ENCODE measurements at regions not wholly inside any gene's neighbourhood (a gene's known extent, or its start where the extent isn't known, plus 50 kb on each side); places are given as distances from the start of the nearest gene placed in this dataset.

GRCh38 chr9:11928871-11929321 lies 764.3 kb upstream of the TYRP1 start:
- H3K4me3 ChIP-seq (ENCODE audit: low read length) = no peak overlapping the region
- DNase-seq (ENCODE audit: low read depth) = no peak
- TF ChIP-seq CTCF (conservative IDR thresholded peaks at IDR 0.05; ENCODE audit: low read length) = no peak

- no peak for TF ChIP-seq CTCF (conservative IDR thresholded peaks at IDR 0.05; ENCODE audit: low read length)
- DNase-seq (ENCODE audit: low read depth) = peak; percentile 25
- no peak overlapping the region for H3K4me3 ChIP-seq (ENCODE audit: low read length)
Measured at GRCh38 chr9:11931109-11931508, 762.1 kb upstream of the TYRP1 start.

GRCh38 chr9:11931751-11932150 lies 761.4 kb upstream of the TYRP1 start:
- H3K4me3 ChIP-seq (ENCODE audit: low read length) = no peak overlapping the region
- DNase-seq (ENCODE audit: low read depth) = peak; percentile 13
- no peak for TF ChIP-seq CTCF (conservative IDR thresholded peaks at IDR 0.05; ENCODE audit: low read length)

GRCh38 chr9:11933926-11934325 lies 759.3 kb upstream of the TYRP1 start:
- no peak for TF ChIP-seq CTCF (conservative IDR thresholded peaks at IDR 0.05; ENCODE audit: low read length)
- peak; percentile 87 for DNase-seq (ENCODE audit: low read depth)
- no peak overlapping the region for H3K4me3 ChIP-seq (ENCODE audit: low read length)

- DNase-seq (ENCODE audit: low read depth) = peak; percentile 54
- TF ChIP-seq CTCF (conservative IDR thresholded peaks at IDR 0.05; ENCODE audit: low read length) = no peak
- no peak overlapping the region for H3K4me3 ChIP-seq (ENCODE audit: low read length)
Measured at GRCh38 chr9:11946531-11946930, 746.7 kb upstream of the TYRP1 start.

GRCh38 chr9:11962327-11962726 lies 730.9 kb upstream of the TYRP1 start:
- H3K4me3 ChIP-seq (ENCODE audit: low read length) = no peak overlapping the region
- TF ChIP-seq CTCF (conservative IDR thresholded peaks at IDR 0.05; ENCODE audit: low read length) = no peak
- DNase-seq (ENCODE audit: low read depth) = no peak

GRCh38 chr9:11966786-11967185 lies 726.4 kb upstream of the TYRP1 start:
- TF ChIP-seq CTCF (conservative IDR thresholded peaks at IDR 0.05; ENCODE audit: low read length) = no peak
- no peak overlapping the region for H3K4me3 ChIP-seq (ENCODE audit: low read length)
- DNase-seq (ENCODE audit: low read depth) = no peak
